Mesendoderm (in vitro differentiated cells): ENCODE measurements at regions not wholly inside any gene's neighbourhood (a gene's known extent, or its start where the extent isn't known, plus 50 kb on each side); places are given as distances from the start of the nearest gene placed in this dataset.

ENCODE experiments used
- DNase-seq: peaks from one replicate; pipeline ENCODE4 v3.0.0; 2013
- H2AK5ac ChIP-seq: 2 replicates; pipeline ENCODE4 v1.6.1; 2013; ENCODE audit warnings: low read length, inconsistent platforms
- H2BK120ac ChIP-seq: 2 replicates; pipeline ENCODE4 v1.6.1; 2013; ENCODE audit warnings: low read depth, mild to moderate bottlenecking, low read length, moderate library complexity, mixed read lengths
- H2BK15ac ChIP-seq: replicated peaks from 2 replicates; pipeline ENCODE4 v1.6.1; 2013; ENCODE audit warnings: low read depth, mild to moderate bottlenecking, moderate library complexity
- H2BK5ac ChIP-seq: 2 replicates; pipeline ENCODE4 v1.6.1; 2013; ENCODE audit warnings: low read length, inconsistent platforms
- H3K18ac ChIP-seq: 2 replicates; pipeline ENCODE4 v1.6.1; 2013; ENCODE audit warnings: mild to moderate bottlenecking, low read length, mixed read lengths
- H3K23ac ChIP-seq: one replicate; pipeline ENCODE4 v1.6.1; 2013; ENCODE audit warnings: low read length
- H3K27ac ChIP-seq: 2 replicates; pipeline ENCODE4 v1.5.1; 2013; ENCODE audit warnings: low read depth, mild to moderate bottlenecking, inconsistent platforms, low read length, moderate library complexity
- H3K27me3 ChIP-seq: 2 replicates; pipeline ENCODE4 v1.6.1; 2013; ENCODE audit warnings: low read length, control low read depth, mild to moderate bottlenecking, inconsistent platforms; ENCODE audit not compliant: insufficient read depth, poor library complexity
- H3K36me3 ChIP-seq: 2 replicates; pipeline ENCODE4 v1.6.1; 2013; ENCODE audit warnings: low read length, inconsistent platforms; ENCODE audit not compliant: control insufficient read depth, insufficient read depth
- H3K4ac ChIP-seq: one replicate; pipeline ENCODE4 v1.6.1; 2013; ENCODE audit warnings: low read depth, mild to moderate bottlenecking, low read length, moderate library complexity
- H3K4me1 ChIP-seq: 2 replicates; pipeline ENCODE4 v1.6.1; 2013; ENCODE audit warnings: low read depth, low read length, inconsistent platforms; ENCODE audit not compliant: control insufficient read depth
- H3K4me2 ChIP-seq: 2 replicates; pipeline ENCODE4 v1.6.1; 2013; ENCODE audit warnings: low read length
- H3K4me3 ChIP-seq: 2 replicates; pipeline ENCODE4 v1.5.1; 2013; ENCODE audit warnings: mild to moderate bottlenecking, low read length
- H3K56ac ChIP-seq: one replicate; pipeline ENCODE4 v1.6.1; 2013; ENCODE audit warnings: low read length
- H3K79me1 ChIP-seq: 2 replicates; pipeline ENCODE4 v1.6.1; 2013; ENCODE audit warnings: low read length, inconsistent platforms
- H3K79me2 ChIP-seq: 2 replicates; pipeline ENCODE4 v1.6.1; 2013; ENCODE audit warnings: mild to moderate bottlenecking, low read length; ENCODE audit not compliant: control insufficient read depth, insufficient read depth
- H3K9ac ChIP-seq: 2 replicates; pipeline ENCODE4 v1.6.1; 2013; ENCODE audit warnings: low read length, inconsistent platforms
- H4K5ac ChIP-seq: one replicate; pipeline ENCODE4 v1.6.1; 2013; ENCODE audit warnings: low read length
- H4K8ac ChIP-seq: one replicate; pipeline ENCODE4 v1.6.1; 2013; ENCODE audit warnings: low read depth, mild to moderate bottlenecking, control low read depth, low read length, moderate library complexity
- WGBS: extraction: QIAGEN DNeasy Blood & Tissue Kit; methylation state at CpG from one replicate; pipeline ENCODE4 v1.1.7; 2013; ENCODE audit warnings: low lambda C conversion rate, missing lambda C conversion rate; ENCODE audit not compliant: insufficient coverage; ENCODE audit errors: extremely low coverage; 5-methylcytosine and 5-hydroxymethylcytosine counted together

- no peak overlapping the region for H3K4ac ChIP-seq
- no peaks in the 10 kb centered on the region for H3K79me2 ChIP-seq
- no peak overlapping the region for H3K18ac ChIP-seq
- H3K27ac ChIP-seq = no peak overlapping the region
- H3K9ac ChIP-seq = no peak overlapping the region
- no peaks in the 10 kb centered on the region for H3K36me3 ChIP-seq
- H3K79me1 ChIP-seq = no peaks in the 10 kb centered on the region
- H2BK15ac ChIP-seq = no peak overlapping the region
- H3K23ac ChIP-seq = no peak overlapping the region
- H3K56ac ChIP-seq = no peak overlapping the region
- H4K8ac ChIP-seq = no peak overlapping the region
- DNase-seq = no peak
- H3K4me2 ChIP-seq = no peak overlapping the region
- no peak overlapping the region for H4K5ac ChIP-seq
- no peaks in the 10 kb centered on the region for H3K4me1 ChIP-seq
- H3K4me3 ChIP-seq = no peak overlapping the region
- H3K27me3 ChIP-seq = no peaks in the 10 kb centered on the region
- WGBS = no CpG with 5 or more reads among the region's 3 CpGs
- no peak overlapping the region for H2AK5ac ChIP-seq
- H2BK120ac ChIP-seq = no peak overlapping the region
- no peak overlapping the region for H2BK5ac ChIP-seq
Observed at GRCh38 chr1:186754542-186755145, 74.1 kb upstream of the PLA2G4A start.

- Histone ChIP-seq H2AK5ac (no peak overlapping the region), H3K4me2 (no peak overlapping the region), H2BK5ac (no peak overlapping the region), H3K4me1 (no peaks in the 10 kb centered on the region), H4K8ac (no peak overlapping the region), H4K5ac (no peak overlapping the region), H3K23ac (no peak overlapping the region), H2BK120ac (no peak overlapping the region), H3K27ac (no peak overlapping the region), H3K79me1 (no peaks in the 10 kb centered on the region), H3K4me3 (no peak overlapping the region), H3K79me2 (no peaks in the 10 kb centered on the region), H3K27me3 (no peaks in the 10 kb centered on the region), H3K4ac (no peak overlapping the region), H3K56ac (no peak overlapping the region), H3K36me3 (no peaks in the 10 kb centered on the region), H3K18ac (no peak overlapping the region), H3K9ac (no peak overlapping the region), H2BK15ac (no peak overlapping the region)
- no peak for DNase-seq
- no CpG with 5 or more reads among the region's 4 CpGs for WGBS
Observed at GRCh38 chr1:186753241-186753640, 73.0 kb upstream of the PTGS2 start.

- Histone ChIP-seq H2AK5ac (no peak overlapping the region), H3K4me3 (no peak overlapping the region), H4K5ac (no peak overlapping the region), H2BK15ac (no peak overlapping the region), H3K27me3 (no peaks in the 10 kb centered on the region), H2BK120ac (no peak overlapping the region), H3K18ac (no peak overlapping the region), H3K27ac (no peak overlapping the region), H3K4ac (no peak overlapping the region), H3K4me2 (no peak overlapping the region), H3K56ac (no peak overlapping the region), H4K8ac (no peak overlapping the region), H3K9ac (no peak overlapping the region), H3K79me2 (no peaks in the 10 kb centered on the region), H3K4me1 (no peaks in the 10 kb centered on the region), H3K79me1 (no peaks in the 10 kb centered on the region), H3K36me3 (no peaks in the 10 kb centered on the region), H3K23ac (no peak overlapping the region), H2BK5ac (no peak overlapping the region)
- no peak for DNase-seq
- WGBS = no CpG with 5 or more reads among the region's 1 CpG
Observed at GRCh38 chr1:186750257-186750656, 70.0 kb upstream of the PTGS2 start.

- no peak overlapping the region for H4K8ac ChIP-seq
- no peak overlapping the region for H2AK5ac ChIP-seq
- no peak overlapping the region for H2BK5ac ChIP-seq
- H3K9ac ChIP-seq = no peak overlapping the region
- no peaks in the 10 kb centered on the region for H3K79me2 ChIP-seq
- no peaks in the 10 kb centered on the region for H3K27me3 ChIP-seq
- DNase-seq = no peak
- H3K23ac ChIP-seq = no peak overlapping the region
- no peak overlapping the region for H3K4me3 ChIP-seq
- H3K4ac ChIP-seq = no peak overlapping the region
- H3K27ac ChIP-seq = no peak overlapping the region
- H3K4me1 ChIP-seq = no peaks in the 10 kb centered on the region
- WGBS = no CpG with 5 or more reads among the region's 3 CpGs
- H3K4me2 ChIP-seq = no peak overlapping the region
- H2BK15ac ChIP-seq = no peak overlapping the region
- no peak overlapping the region for H2BK120ac ChIP-seq
- no peak overlapping the region for H4K5ac ChIP-seq
- H3K79me1 ChIP-seq = no peaks in the 10 kb centered on the region
- H3K56ac ChIP-seq = no peak overlapping the region
- no peaks in the 10 kb centered on the region for H3K36me3 ChIP-seq
- no peak overlapping the region for H3K18ac ChIP-seq
Observed at GRCh38 chr1:186749820-186750219, 69.6 kb upstream of the PTGS2 start.

GRCh38 chr1:186747661-186748060 lies 67.4 kb upstream of the PTGS2 start:
- Histone ChIP-seq H2BK120ac (no peak overlapping the region), H3K79me1 (no peaks in the 10 kb centered on the region), H3K18ac (no peak overlapping the region), H3K56ac (no peak overlapping the region), H3K4me3 (no peak overlapping the region), H4K5ac (no peak overlapping the region), H3K4ac (no peak overlapping the region), H3K79me2 (no peaks in the 10 kb centered on the region), H3K27ac (no peak overlapping the region), H3K23ac (no peak overlapping the region), H3K27me3 (no peaks in the 10 kb centered on the region), H3K4me1 (no peaks in the 10 kb centered on the region), H2BK15ac (no peak overlapping the region), H2BK5ac (no peak overlapping the region), H3K9ac (no peak overlapping the region), H3K36me3 (no peaks in the 10 kb centered on the region), H3K4me2 (no peak overlapping the region), H4K8ac (no peak overlapping the region), H2AK5ac (no peak overlapping the region)
- no peak for DNase-seq
- WGBS = no CpG with 5 or more reads among the region's 2 CpGs

- Histone ChIP-seq H3K9ac (no peak overlapping the region), H3K4me2 (no peak overlapping the region), H3K56ac (no peak overlapping the region), H2BK120ac (no peak overlapping the region), H2BK5ac (no peak overlapping the region), H4K8ac (no peak overlapping the region), H3K4me3 (no peak overlapping the region), H3K79me2 (no peaks in the 10 kb centered on the region), H3K4ac (no peak overlapping the region), H3K4me1 (no peaks in the 10 kb centered on the region), H3K23ac (no peak overlapping the region), H3K27ac (no peak overlapping the region), H4K5ac (no peak overlapping the region), H2BK15ac (no peak overlapping the region), H3K18ac (no peak overlapping the region), H3K36me3 (no peaks in the 10 kb centered on the region), H3K79me1 (no peaks in the 10 kb centered on the region), H2AK5ac (no peak overlapping the region), H3K27me3 (no peaks in the 10 kb centered on the region)
- WGBS = no CpG with 5 or more reads among the region's 4 CpGs
- no peak for DNase-seq
Observed at GRCh38 chr1:186745531-186746146, 65.4 kb upstream of the PTGS2 start.
